A673 (cell line): ENCODE measurements at regions not wholly inside any gene's neighbourhood (a gene's known extent, or its start where the extent isn't known, plus 50 kb on each side); places are given as distances from the start of the nearest gene placed in this dataset.

Source experiments
- BruUV-seq: library from RNA; stranded (reverse); fragments of 400-500 nt; replicated peaks from 2 replicates; lab custom pipeline; 2021; lab: Mats Ljungman, UMichigan
- CTCF ChIA-PET: fragments of 300-600 bp; sonication (Branson Sonifier 250); formaldehyde crosslinking; loops from one replicate; lab custom pipeline; 2022; ENCODE audit warnings: antibody characterized with exemption; lab: Charles Lee
- POLR2A ChIA-PET: fragments of 300-600 bp; sonication (Branson Sonifier 250); formaldehyde crosslinking; loops from one replicate; lab custom pipeline; 2022; ENCODE audit warnings: antibody characterized with exemption; ENCODE audit not compliant: low non-redundant PET; lab: Charles Lee
- DNase-seq: peaks from one replicate; pipeline ENCODE4 v3.0.0-alpha.2; 2015; ENCODE audit warnings: low spot score
- H3K27ac ChIP-seq: fragments of 200-600 bp; sonication (generic); 2 replicates; pipeline ENCODE4 v1.5.1; 2016; ENCODE audit warnings: mixed run types, low read depth, mild to moderate bottlenecking, mixed read lengths, antibody characterized with exemption, low read length; ENCODE audit not compliant: poor library complexity, severe bottlenecking
- H3K27me3 ChIP-seq: fragments of 200-600 bp; sonication (generic); replicated peaks from 2 replicates; pipeline ENCODE4 v1.6.1; 2017; ENCODE audit warnings: mixed run types, low read depth, mild to moderate bottlenecking, mixed read lengths, antibody characterized with exemption, low read length; ENCODE audit not compliant: insufficient read depth, poor library complexity
- H3K36me3 ChIP-seq: fragments of 200-600 bp; sonication (generic); 2 replicates; pipeline ENCODE4 v1.6.1; 2016; ENCODE audit warnings: mixed run types, mild to moderate bottlenecking, mixed read lengths, antibody characterized with exemption, low read length; ENCODE audit not compliant: insufficient read depth, poor library complexity, severe bottlenecking
- H3K4me1 ChIP-seq: fragments of 200-600 bp; sonication (generic); 2 replicates; pipeline ENCODE4 v1.6.1; 2017; ENCODE audit warnings: mixed run types, mild to moderate bottlenecking, mixed read lengths, antibody characterized with exemption, low read length; ENCODE audit not compliant: insufficient read depth, poor library complexity, severe bottlenecking
- H3K4me3 ChIP-seq: fragments of 200-600 bp; sonication (generic); 2 replicates; pipeline ENCODE4 v1.5.1; 2016; ENCODE audit warnings: low read depth, mixed run types, mild to moderate bottlenecking, mixed read lengths, low read length; ENCODE audit not compliant: poor library complexity, severe bottlenecking
- H3K9me3 ChIP-seq: fragments of 200-600 bp; sonication (generic); 2 replicates; pipeline ENCODE4 v1.6.1; 2016; ENCODE audit warnings: mixed run types, low read depth, mild to moderate bottlenecking, mixed read lengths, antibody characterized with exemption, low read length; ENCODE audit not compliant: poor library complexity, severe bottlenecking
- CTCF ChIP-seq: fragments of 300-800, 200-600 bp; sonication (generic); conservative IDR thresholded peaks from 2 replicates; pipeline ENCODE4 v1.5.1; 2017; ENCODE audit warnings: low read depth, mild to moderate bottlenecking, antibody characterized with exemption, low read length, moderate library complexity, mixed read lengths
- EZH2 ChIP-seq: fragments of 200-600 bp; sonication (generic); IDR thresholded peaks from 2 replicates; pipeline ENCODE4 v1.6.1; 2017; ENCODE audit warnings: borderline replicate concordance, low read depth, mild to moderate bottlenecking, mixed read lengths, antibody characterized with exemption, low read length; ENCODE audit not compliant: poor library complexity, severe bottlenecking
- intact Hi-C: fragments of 100-400 bp; cut with micrococcal nuclease; formaldehyde crosslinking; loops from one replicate; pipeline ENCODE4 v1.10.0; 2022; ENCODE audit not compliant: unreplicated experiment

- no peak for DNase-seq
- TF ChIP-seq CTCF (no peak), EZH2 (no peak)
- CTCF ChIA-PET = no interaction called here
Observed at GRCh38 chr5:3214838-3215374, 380.7 kb upstream of the IRX1 start.

GRCh38 chr5:3214396-3214795 is 381.2 kb upstream of the IRX1 start:
- intact Hi-C loops = no loop called here
- POLR2A ChIA-PET = interaction anchor here (0.7 kb wide), 1 partner anchor 514 kb away, joined by 3 read pairs; no protein-coding TSS in a partner anchor
- CTCF ChIA-PET = no interaction called here

More at GRCh38 chr5:3214838-3215374, 380.7 kb upstream of the IRX1 start:
- Histone ChIP-seq H3K27me3 (no peaks in the 10 kb centered on the region), H3K36me3 (no peaks in the 10 kb centered on the region), H3K9me3 (peaks cover 42% of the 10 kb centered on the region), H3K4me3 (no peak overlapping the region), H3K27ac (no peak overlapping the region), H3K4me1 (no peaks in the 10 kb centered on the region)
- BruUV-seq = no TSS peak
- POLR2A ChIA-PET = no interaction called here
- intact Hi-C loops = no loop called here

GRCh38 chr5:3212869-3213268 is 382.8 kb upstream of the IRX1 start:
- intact Hi-C loops = no loop called here
- Histone ChIP-seq H3K4me3 (no peak overlapping the region), H3K9me3 (peaks cover 39% of the 10 kb centered on the region), H3K4me1 (no peaks in the 10 kb centered on the region), H3K27ac (no peak overlapping the region), H3K36me3 (no peaks in the 10 kb centered on the region), H3K27me3 (no peaks in the 10 kb centered on the region)
- BruUV-seq = no TSS peak
- TF ChIP-seq EZH2 = no peak
- no peak for TF ChIP-seq CTCF
- ChIA-PET POLR2A (no interaction called here), CTCF (no interaction called here)
- DNase-seq = no peak

More at GRCh38 chr5:3214396-3214795, 381.2 kb upstream of the IRX1 start:
- no peaks in the 10 kb centered on the region for H3K36me3 ChIP-seq
- no peak overlapping the region for H3K27ac ChIP-seq
- TF ChIP-seq EZH2 (no peak), CTCF (no peak)
- H3K4me1 ChIP-seq = no peaks in the 10 kb centered on the region
- BruUV-seq = no TSS peak
- H3K27me3 ChIP-seq = no peaks in the 10 kb centered on the region
- peaks cover 43% of the 10 kb centered on the region for H3K9me3 ChIP-seq
- no peak for DNase-seq
- no peak overlapping the region for H3K4me3 ChIP-seq
